ENCODE measurements at regions not wholly inside any gene's neighbourhood (a gene's known extent, or its start where the extent isn't known, plus 50 kb on each side); places are given as distances from the start of the nearest gene placed in this dataset.

GRCh38 chrX:84690228-84690627 lies 188.0 kb upstream of the HDX start:
- TF ChIP-seq CTCF (IDR thresholded peaks at IDR 0.05; ENCODE audit: control extremely low read depth, extremely low read depth), result no peak

DNA sequence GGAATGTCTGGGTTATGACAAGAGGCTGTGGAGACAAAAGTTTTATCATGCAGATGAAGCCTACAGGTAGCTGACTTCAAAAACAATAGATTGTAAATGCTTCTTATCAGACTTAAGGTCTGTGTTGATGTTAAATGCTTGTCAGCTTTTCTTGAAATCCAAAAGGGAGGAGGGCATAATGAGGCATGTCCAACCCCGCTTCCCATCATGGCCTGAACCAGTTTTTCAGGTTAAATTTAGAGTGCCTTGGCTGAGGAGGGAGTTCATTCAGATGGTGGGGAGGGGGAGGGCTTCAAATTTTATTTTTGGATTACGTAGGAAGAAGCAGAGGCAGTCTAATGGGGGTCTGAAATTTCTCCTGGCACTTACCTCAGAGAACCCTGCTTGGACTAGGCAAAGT lies 207.7 kb upstream of the HDX start:
- DNase-seq (peak in 2 of 3 donors; percentile 3 to 32), ATAC-seq (ENCODE audit: insufficient read depth, low FRiP score) (no peak)
- Histone ChIP-seq H3K4me1 (ENCODE audit: control insufficient read depth in 5 of 5, insufficient read depth in 5 of 5, low read length in 5 of 5) (no peaks in the 10 kb centered on the region), H3K9ac (ENCODE audit: insufficient read depth in 1 of 2, low read length in 2 of 2) (no peak overlapping the region), H3K9me3 (ENCODE audit: control insufficient read depth in 4 of 4, insufficient read depth in 3 of 4, low read length in 3 of 4) (peaks cover 0 to 2% (median 0%) of the 10 kb centered on the region in 4 donors), H3K4me3 (no peak overlapping the region), H3K36me3 (ENCODE audit: control insufficient read depth in 4 of 4, insufficient read depth in 4 of 4, low read length in 4 of 4) (no peaks in the 10 kb centered on the region), H3K27ac (ENCODE audit: low read depth in 1 of 2, low read length in 1 of 2) (no peak overlapping the region), H3K27me3 (ENCODE audit: control insufficient read depth in 3 of 3, insufficient read depth in 3 of 3, low read length in 2 of 3) (peaks cover 0 to 2% (median 0%) of the 10 kb centered on the region in 3 donors)
- 36 to 74% methylated on average over 2 of the region's 2 CpGs for WGBS, 2 donors
- no peak for TF ChIP-seq CTCF (IDR thresholded peaks at IDR 0.05; ENCODE audit: control extremely low read depth, extremely low read depth)

More at GRCh38 chrX:84690228-84690627, 188.0 kb upstream of the HDX start:
- Histone ChIP-seq H3K9ac (ENCODE audit: insufficient read depth in 1 of 2, low read length in 2 of 2) (no peak overlapping the region), H3K4me3 (no peak overlapping the region), H3K27me3 (ENCODE audit: control insufficient read depth in 3 of 3, insufficient read depth in 3 of 3, low read length in 2 of 3) (peaks cover 0 to 3% (median 0%) of the 10 kb centered on the region in 3 donors), H3K27ac (ENCODE audit: low read depth in 1 of 2, low read length in 1 of 2) (no peak overlapping the region), H3K36me3 (ENCODE audit: control insufficient read depth in 4 of 4, insufficient read depth in 4 of 4, low read length in 4 of 4) (no peaks in the 10 kb centered on the region), H3K9me3 (ENCODE audit: control insufficient read depth in 4 of 4, insufficient read depth in 3 of 4, low read length in 3 of 4) (no peaks in the 10 kb centered on the region), H3K4me1 (ENCODE audit: control insufficient read depth in 5 of 5, insufficient read depth in 5 of 5, low read length in 5 of 5) (no peaks in the 10 kb centered on the region)
- ATAC-seq (ENCODE audit: insufficient read depth, low FRiP score) (no peak), DNase-seq (no peak)
- 65 to 94% methylated on average over 1 of the region's 1 CpG for WGBS, 2 donors

DNA sequence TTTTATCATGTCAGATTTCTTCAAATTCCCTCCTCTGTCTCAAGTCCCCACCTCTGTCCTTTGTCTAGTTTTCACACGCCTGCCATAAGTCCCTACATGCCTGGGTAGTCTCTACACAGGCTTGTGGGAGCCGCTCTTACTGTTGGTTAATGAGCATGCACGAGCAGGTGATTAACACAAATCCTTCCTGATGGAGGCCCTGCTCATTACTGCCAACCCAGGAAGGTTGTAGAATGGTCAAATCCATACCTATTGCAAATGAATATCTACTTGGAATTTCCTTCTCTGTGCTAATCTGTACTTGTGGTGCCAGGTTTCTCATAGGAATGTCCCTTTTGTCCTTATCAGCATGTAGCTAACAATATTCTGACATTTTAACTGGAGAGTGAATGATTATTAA lies 208.4 kb upstream of the HDX start:
- no peak for ATAC-seq (ENCODE audit: insufficient read depth, low FRiP score)
- no peaks in the 10 kb centered on the region for H3K4me1 ChIP-seq (ENCODE audit: control insufficient read depth in 5 of 5, insufficient read depth in 5 of 5, low read length in 5 of 5)
- no peak overlapping the region for H3K27ac ChIP-seq (ENCODE audit: low read depth in 1 of 2, low read length in 1 of 2)
- no peak for DNase-seq
- peaks cover 0 to 2% (median 0%) of the 10 kb centered on the region in 3 donors for H3K27me3 ChIP-seq (ENCODE audit: control insufficient read depth in 3 of 3, insufficient read depth in 3 of 3, low read length in 2 of 3)
- H3K9me3 ChIP-seq (ENCODE audit: control insufficient read depth in 4 of 4, insufficient read depth in 3 of 4, low read length in 3 of 4), result peaks cover 0 to 2% (median 0%) of the 10 kb centered on the region in 4 donors
- H3K36me3 ChIP-seq (ENCODE audit: control insufficient read depth in 4 of 4, insufficient read depth in 4 of 4, low read length in 4 of 4), result no peaks in the 10 kb centered on the region
- TF ChIP-seq CTCF (IDR thresholded peaks at IDR 0.05; ENCODE audit: control extremely low read depth, extremely low read depth), result no peak
- H3K4me3 ChIP-seq, result no peak overlapping the region
- H3K9ac ChIP-seq (ENCODE audit: insufficient read depth in 1 of 2, low read length in 2 of 2), result no peak overlapping the region
- WGBS, 2 donors, result 38 to 60% methylated on average over 3 of the region's 3 CpGs

DNA sequence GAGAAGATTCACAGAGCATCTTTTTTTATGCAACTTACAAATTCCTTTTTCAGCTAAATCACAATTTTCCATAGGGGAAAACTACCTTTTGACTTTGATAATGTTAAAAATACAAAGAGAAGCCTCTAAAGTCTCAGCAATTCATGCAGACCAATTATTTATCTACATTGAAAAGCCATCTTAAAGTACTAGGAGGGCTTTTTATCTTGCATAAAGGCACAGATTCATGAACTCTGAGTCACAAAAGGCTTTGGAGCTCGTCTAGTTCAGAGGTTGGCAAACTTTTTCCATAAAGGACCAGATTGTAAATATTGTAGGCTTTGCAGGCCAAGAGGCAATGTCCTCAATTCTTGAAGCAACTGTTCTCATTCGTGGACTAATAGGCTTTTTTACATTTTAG lies 210.4 kb upstream of the HDX start:
- no peaks in the 10 kb centered on the region for H3K4me1 ChIP-seq (ENCODE audit: control insufficient read depth in 5 of 5, insufficient read depth in 5 of 5, low read length in 5 of 5)
- ATAC-seq (ENCODE audit: insufficient read depth, low FRiP score) (no peak), DNase-seq (no peak)
- H3K4me3 ChIP-seq, result no peak overlapping the region
- H3K9ac ChIP-seq (ENCODE audit: insufficient read depth in 1 of 2, low read length in 2 of 2), result no peak overlapping the region
- 29 to 63% methylated on average over 2 of the region's 2 CpGs for WGBS, 2 donors
- H3K36me3 ChIP-seq (ENCODE audit: control insufficient read depth in 4 of 4, insufficient read depth in 4 of 4, low read length in 4 of 4), result no peaks in the 10 kb centered on the region
- no peak overlapping the region for H3K27ac ChIP-seq (ENCODE audit: low read depth in 1 of 2, low read length in 1 of 2)
- peaks cover 0 to 2% (median 0%) of the 10 kb centered on the region in 3 donors for H3K27me3 ChIP-seq (ENCODE audit: control insufficient read depth in 3 of 3, insufficient read depth in 3 of 3, low read length in 2 of 3)
- H3K9me3 ChIP-seq (ENCODE audit: control insufficient read depth in 4 of 4, insufficient read depth in 3 of 4, low read length in 3 of 4), result peaks cover 0 to 2% (median 0%) of the 10 kb centered on the region in 4 donors
- TF ChIP-seq CTCF (IDR thresholded peaks at IDR 0.05; ENCODE audit: control extremely low read depth, extremely low read depth), result no peak
